ENCODE measurements at regions not wholly inside any gene's neighbourhood (a gene's known extent, or its start where the extent isn't known, plus 50 kb on each side); places are given as distances from the start of the nearest gene placed in this dataset.

GRCh38 chr5:159799701-159800100 is 116.6 kb upstream of the ADRA1B start:
- TF ChIP-seq CTCF (IDR thresholded peaks at IDR 0.05; ENCODE audit: borderline replicate concordance, extremely low read depth, low read length, poor library complexity, severe bottlenecking): no peak
- TF ChIP-seq EZH2 (IDR thresholded peaks at IDR 0.05; ENCODE audit: borderline replicate concordance, low read depth, low read length, severe bottlenecking): no peak
